GM18498 (cell line): ENCODE measurements at regions not wholly inside any gene's neighbourhood (a gene's known extent, or its start where the extent isn't known, plus 50 kb on each side); places are given as distances from the start of the nearest gene placed in this dataset.

ENCODE experiments used
- ATAC-seq: cut with Tn5 transposase; IDR thresholded peaks from one replicate; pipeline ENCODE4 v1.9.1; 2021; ENCODE audit warnings: mild to moderate bottlenecking, moderate library complexity; ENCODE audit not compliant: unreplicated experiment

DNA sequence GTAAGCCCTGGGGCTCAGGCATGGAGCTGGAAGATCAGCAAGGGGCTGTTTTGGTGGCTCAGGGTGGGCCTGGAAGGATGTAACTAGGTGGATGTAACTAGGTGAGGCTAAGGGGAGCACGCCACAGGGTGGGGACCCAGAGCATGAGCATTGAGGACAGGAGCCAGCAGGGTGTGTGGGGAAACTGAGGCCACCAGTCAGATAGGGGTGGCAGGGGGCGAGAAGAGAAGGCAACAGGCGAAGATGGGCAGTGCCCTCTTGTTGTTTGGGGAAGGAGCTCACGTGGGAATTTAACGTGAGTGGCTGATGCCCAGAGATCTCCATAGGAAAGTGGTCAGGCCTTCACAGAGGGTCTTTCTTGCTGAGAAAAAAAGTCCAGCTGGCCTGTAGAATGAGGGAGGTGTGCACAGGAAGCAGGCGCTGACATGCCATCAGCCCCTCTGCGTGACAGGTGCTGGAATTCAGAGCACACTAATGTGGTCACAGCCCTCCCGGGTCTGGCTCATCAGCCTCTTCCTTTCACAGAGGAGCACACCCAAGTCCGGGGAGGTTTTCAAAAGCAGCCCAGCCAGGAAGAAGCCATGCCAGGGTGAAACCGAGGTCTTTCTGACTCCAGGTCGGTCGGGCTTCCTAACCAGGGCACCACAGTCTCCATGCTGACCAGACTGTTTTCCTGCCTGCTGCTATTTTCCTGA, 54.6 kb upstream of the PAX6 start:
- no peak for ATAC-seq

DNA sequence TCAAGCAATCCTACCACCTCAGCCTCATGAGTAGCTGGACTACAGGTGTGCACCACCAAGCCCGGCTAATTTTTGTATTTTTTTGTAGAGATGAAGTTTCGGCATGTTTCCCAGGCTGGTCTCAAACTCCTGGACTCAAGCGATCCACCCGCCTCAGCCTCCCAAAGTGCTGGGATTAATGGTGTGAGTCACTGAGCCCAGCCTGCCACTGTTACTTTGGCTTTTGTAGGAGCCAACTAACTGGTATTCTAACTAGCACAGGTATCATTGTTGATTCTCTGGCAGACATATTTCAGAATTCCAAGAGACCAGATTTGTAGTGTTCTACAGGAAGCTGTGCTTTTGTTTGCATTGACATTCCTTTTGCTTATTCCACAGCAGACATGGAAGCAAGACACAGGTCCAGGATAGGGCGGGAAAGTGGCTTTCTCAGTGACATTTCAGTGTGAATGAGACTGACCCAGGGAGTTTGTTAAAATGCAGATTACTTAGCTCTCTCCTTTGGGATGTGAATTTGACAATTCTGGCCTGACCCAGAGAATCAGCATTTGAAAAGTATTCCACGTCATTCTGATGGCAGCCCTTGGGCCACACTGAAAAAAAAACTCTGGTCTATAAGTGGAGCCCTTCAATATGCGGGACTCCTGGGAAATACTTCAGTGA, 52.2 kb upstream of the PAX6 start:
- no peak for ATAC-seq

DNA sequence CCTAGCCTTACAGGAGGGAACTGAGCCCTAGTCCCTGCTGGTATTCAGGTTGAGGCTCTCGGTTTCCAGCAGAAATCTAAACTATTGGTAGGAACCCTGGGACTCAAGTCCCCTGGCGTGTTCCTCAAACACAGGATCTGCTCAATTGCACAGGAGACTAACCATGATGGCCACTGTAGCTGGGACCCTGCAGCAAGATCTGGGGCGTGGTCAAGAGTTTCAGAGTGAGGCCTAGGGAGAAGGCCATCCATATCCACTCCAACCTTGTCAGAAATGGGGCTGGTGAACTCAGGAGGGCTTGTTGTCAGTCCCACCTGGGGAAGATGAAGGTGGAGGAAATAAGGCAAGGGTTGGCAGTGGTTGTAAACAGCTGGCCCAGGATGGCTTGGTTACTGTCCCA, 49.9 kb upstream of the PAX6 start:
- no peak for ATAC-seq
